K562 (cell line): ENCODE measurements at regions not wholly inside any gene's neighbourhood (a gene's known extent, or its start where the extent isn't known, plus 50 kb on each side); places are given as distances from the start of the nearest gene placed in this dataset.
A peak's percentile ranks its signal among the peaks of the same experiment; 100 is the strongest.

ENCODE experiments used
- CEBPG ChIP-seq, 3 experiments: fragments of 200-800 bp in 1 of 3; sonication (Bioruptor generic) in 1 of 3; sonication (generic) in 1 of 3; formaldehyde crosslinking in 1 of 3; IDR thresholded peaks in 2 of 3; conservative IDR thresholded peaks in 1 of 3; 2 replicates each; pipeline versions ENCODE4 v1.6.1 to v1.8.0; 2016 to 2022; ENCODE audit warnings: missing compliant biosample characterization in 2 of 3, missing genetic modification characterization in 2 of 3, mild to moderate bottlenecking in 1 of 3, missing genetic modification reagents in 1 of 3
- EWSR1 ChIP-seq: fragments of 450-650 bp; IDR thresholded peaks from 2 replicates; pipeline ENCODE4 v1.6.1; 2018; ENCODE audit warnings: borderline replicate concordance, mild to moderate bottlenecking, low read depth, moderate library complexity; ENCODE audit not compliant: partially characterized antibody
- MEF2D ChIP-seq: conservative IDR thresholded peaks from 2 replicates; pipeline ENCODE4 v1.6.1; 2016; ENCODE audit warnings: low read depth, missing genetic modification characterization, missing compliant biosample characterization
- MTA2 ChIP-seq: fragments of 450-650 bp; IDR thresholded peaks from 2 replicates; pipeline ENCODE4 v1.6.1; 2016; ENCODE audit warnings: low read depth
- PTRF ChIP-seq: fragments of 450-650 bp; IDR thresholded peaks from 2 replicates; pipeline ENCODE4 v1.6.1; 2016; ENCODE audit warnings: mild to moderate bottlenecking, missing genetic modification characterization, missing compliant biosample characterization
- ZEB2 ChIP-seq: fragments of 450-650 bp; IDR thresholded peaks from 2 replicates; pipeline ENCODE4 v1.6.1; 2016
- ZNF766 ChIP-seq: fragments of 200-800 bp; sonication (Bioruptor generic); conservative IDR thresholded peaks from 2 replicates; pipeline ENCODE4 v1.6.1; 2016; ENCODE audit warnings: missing genetic modification characterization, missing compliant biosample characterization
- TF ChIP-seq, protein P1 (sequence below), 2 experiments: fragments of 450-650 bp in 1 of 2; sonication (generic) in 1 of 2; formaldehyde crosslinking in 1 of 2; IDR thresholded peaks in 1 of 2; conservative IDR thresholded peaks in 1 of 2; 2 replicates each; pipeline versions ENCODE4 v1.6.1 to v1.8.1; 2016 to 2023; ENCODE audit warnings: mild to moderate bottlenecking in 2 of 2, moderate library complexity in 2 of 2, inconsistent platforms in 1 of 2, missing genetic modification reagents in 1 of 2
- TF ChIP-seq, protein P2 (sequence below), 2 experiments: fragments of 450-650 bp in 1 of 2; IDR thresholded peaks; 2 replicates each; pipeline ENCODE4 v1.6.1; 2011 to 2017; ENCODE audit warnings: low read depth in 2 of 2, antibody characterized with exemption in 1 of 2, borderline replicate concordance in 1 of 2, low read length in 1 of 2, mild to moderate bottlenecking in 1 of 2, mixed read lengths in 1 of 2; ENCODE audit not compliant: control insufficient read depth in 1 of 2
- TF ChIP-seq, protein P3 (sequence below): fragments of 250-450 bp; sonication (Bioruptor Pico); IDR thresholded peaks from 2 replicates; pipeline ENCODE4 v1.5.1; 2021; ENCODE audit warnings: mild to moderate bottlenecking
- TF ChIP-seq, protein P4 (sequence below): fragments of 450-650 bp; formaldehyde crosslinking; IDR thresholded peaks from 2 replicates; pipeline ENCODE4 v1.4.0; 2020; ENCODE audit warnings: mild to moderate bottlenecking, moderate library complexity
- TF ChIP-seq, protein P5 (sequence below): fragments of 450-650 bp; IDR thresholded peaks from 2 replicates; pipeline ENCODE4 v1.6.1; 2016; ENCODE audit warnings: antibody characterized with exemption
- TF ChIP-seq, protein P6 (sequence below): fragments of 250-450 bp; sonication (Bioruptor Pico); IDR thresholded peaks from 2 replicates; pipeline ENCODE4 v1.8.0; 2022; ENCODE audit warnings: moderate library complexity, mild to moderate bottlenecking, inconsistent platforms
- TF ChIP-seq, protein P7 (sequence below): fragments of 450-650 bp; formaldehyde crosslinking; IDR thresholded peaks from 2 replicates; pipeline ENCODE4 v1.4.0; 2022; ENCODE audit warnings: mild to moderate bottlenecking, moderate library complexity

DNA sequence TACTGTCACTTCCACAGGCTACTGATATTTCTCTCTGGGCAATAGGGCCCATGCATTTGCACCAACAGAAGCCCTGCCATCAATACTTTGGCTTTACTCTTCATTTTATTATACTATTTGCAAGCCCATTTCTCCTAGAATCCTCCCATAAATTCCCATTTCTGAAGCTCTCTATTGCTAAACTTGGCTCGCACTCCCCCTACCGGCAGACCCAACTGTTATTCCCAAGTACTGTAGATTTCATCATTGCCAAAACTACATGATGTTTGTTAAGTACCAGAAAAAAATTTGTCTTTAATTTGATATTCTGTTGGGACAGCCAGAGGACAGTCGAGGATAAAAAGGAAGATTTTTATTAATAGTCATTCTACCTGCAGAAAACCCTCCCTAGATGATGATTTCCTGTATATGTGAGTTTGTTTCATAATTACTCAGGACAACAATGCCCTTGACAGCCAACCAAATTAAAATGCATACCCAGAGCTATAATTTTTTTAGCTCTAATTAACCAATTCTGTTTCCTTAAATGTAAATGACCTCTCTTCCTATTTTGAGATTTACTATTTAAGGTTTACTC is 298.6 kb downstream of the REEP3 start (continued):
- TF ChIP-seq, protein P1, sequence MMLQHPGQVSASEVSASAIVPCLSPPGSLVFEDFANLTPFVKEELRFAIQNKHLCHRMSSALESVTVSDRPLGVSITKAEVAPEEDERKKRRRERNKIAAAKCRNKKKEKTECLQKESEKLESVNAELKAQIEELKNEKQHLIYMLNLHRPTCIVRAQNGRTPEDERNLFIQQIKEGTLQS (IDR thresholded peaks at IDR 0.05), result peak; percentile 44; the same call in 1 of the 2 replicates
- TF ChIP-seq, protein P1 (CRISPR knock-in tag; conservative IDR thresholded peaks at IDR 0.05), result no peak
- TF ChIP-seq ZEB2 (no peak), MTA2 (no peak), PTRF (tag) (no peak), ZNF766 (CRISPR knock-in tag) (no peak), CEBPG (CRISPR knock-in tag; IDR thresholded peaks at IDR 0.05) (no peak), CEBPG (tag; conservative IDR thresholded peaks at IDR 0.05 in 1 of 2, IDR thresholded peaks at IDR 0.05 in 1 of 2) (peak; percentile 30 to 62; a peak in 3 of 4 replicates), MEF2D (no peak), EWSR1 (no peak)
- TF ChIP-seq, protein P2, sequence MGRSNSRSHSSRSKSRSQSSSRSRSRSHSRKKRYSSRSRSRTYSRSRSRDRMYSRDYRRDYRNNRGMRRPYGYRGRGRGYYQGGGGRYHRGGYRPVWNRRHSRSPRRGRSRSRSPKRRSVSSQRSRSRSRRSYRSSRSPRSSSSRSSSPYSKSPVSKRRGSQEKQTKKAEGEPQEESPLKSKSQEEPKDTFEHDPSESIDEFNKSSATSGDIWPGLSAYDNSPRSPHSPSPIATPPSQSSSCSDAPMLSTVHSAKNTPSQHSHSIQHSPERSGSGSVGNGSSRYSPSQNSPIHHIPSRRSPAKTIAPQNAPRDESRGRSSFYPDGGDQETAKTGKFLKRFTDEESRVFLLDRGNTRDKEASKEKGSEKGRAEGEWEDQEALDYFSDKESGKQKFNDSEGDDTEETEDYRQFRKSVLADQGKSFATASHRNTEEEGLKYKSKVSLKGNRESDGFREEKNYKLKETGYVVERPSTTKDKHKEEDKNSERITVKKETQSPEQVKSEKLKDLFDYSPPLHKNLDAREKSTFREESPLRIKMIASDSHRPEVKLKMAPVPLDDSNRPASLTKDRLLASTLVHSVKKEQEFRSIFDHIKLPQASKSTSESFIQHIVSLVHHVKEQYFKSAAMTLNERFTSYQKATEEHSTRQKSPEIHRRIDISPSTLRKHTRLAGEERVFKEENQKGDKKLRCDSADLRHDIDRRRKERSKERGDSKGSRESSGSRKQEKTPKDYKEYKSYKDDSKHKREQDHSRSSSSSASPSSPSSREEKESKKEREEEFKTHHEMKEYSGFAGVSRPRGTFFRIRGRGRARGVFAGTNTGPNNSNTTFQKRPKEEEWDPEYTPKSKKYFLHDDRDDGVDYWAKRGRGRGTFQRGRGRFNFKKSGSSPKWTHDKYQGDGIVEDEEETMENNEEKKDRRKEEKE (IDR thresholded peaks at IDR 0.05; ENCODE audit: borderline replicate concordance in 1 of 2, control insufficient read depth in 1 of 2, low read depth in 2 of 2, low read length in 1 of 2), result no peak
- TF ChIP-seq, protein P3, sequence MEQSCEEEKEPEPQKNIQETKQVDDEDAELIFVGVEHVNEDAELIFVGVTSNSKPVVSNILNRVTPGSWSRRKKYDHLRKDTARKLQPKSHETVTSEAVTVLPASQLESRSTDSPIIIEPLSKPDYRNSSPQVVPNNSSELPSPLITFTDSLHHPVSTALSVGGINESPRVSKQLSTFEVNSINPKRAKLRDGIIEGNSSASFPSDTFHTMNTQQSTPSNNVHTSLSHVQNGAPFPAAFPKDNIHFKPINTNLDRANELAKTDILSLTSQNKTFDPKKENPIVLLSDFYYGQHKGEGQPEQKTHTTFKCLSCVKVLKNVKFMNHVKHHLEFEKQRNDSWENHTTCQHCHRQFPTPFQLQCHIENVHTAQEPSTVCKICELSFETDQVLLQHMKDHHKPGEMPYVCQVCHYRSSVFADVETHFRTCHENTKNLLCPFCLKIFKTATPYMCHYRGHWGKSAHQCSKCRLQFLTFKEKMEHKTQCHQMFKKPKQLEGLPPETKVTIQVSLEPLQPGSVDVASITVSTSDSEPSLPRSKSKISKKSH (CRISPR knock-in tag), result no peak
- TF ChIP-seq, protein P4, sequence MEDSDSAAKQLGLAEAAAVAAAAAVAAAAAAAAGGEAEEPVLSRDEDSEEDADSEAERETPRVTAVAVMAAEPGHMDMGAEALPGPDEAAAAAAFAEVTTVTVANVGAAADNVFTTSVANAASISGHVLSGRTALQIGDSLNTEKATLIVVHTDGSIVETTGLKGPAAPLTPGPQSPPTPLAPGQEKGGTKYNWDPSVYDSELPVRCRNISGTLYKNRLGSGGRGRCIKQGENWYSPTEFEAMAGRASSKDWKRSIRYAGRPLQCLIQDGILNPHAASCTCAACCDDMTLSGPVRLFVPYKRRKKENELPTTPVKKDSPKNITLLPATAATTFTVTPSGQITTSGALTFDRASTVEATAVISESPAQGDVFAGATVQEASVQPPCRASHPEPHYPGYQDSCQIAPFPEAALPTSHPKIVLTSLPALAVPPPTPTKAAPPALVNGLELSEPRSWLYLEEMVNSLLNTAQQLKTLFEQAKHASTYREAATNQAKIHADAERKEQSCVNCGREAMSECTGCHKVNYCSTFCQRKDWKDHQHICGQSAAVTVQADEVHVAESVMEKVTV (CRISPR knock-in tag), result 0 out of 2 replicates have a peak, but pooled peaks have one; percentile 16
- TF ChIP-seq, protein P5, sequence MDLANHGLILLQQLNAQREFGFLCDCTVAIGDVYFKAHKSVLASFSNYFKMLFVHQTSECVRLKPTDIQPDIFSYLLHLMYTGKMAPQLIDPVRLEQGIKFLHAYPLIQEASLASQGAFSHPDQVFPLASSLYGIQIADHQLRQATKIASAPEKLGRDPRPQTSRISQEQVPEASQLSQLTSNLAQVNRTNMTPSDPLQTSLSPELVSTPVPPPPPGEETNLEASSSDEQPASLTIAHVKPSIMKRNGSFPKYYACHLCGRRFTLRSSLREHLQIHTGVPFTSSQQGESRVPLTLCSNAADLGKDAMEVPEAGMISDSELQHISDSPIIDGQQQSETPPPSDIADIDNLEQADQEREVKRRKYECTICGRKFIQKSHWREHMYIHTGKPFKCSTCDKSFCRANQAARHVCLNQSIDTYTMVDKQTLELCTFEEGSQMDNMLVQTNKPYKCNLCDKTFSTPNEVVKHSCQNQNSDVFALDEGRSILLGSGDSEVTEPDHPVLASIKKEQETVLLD, result no peak
- TF ChIP-seq, protein P6, sequence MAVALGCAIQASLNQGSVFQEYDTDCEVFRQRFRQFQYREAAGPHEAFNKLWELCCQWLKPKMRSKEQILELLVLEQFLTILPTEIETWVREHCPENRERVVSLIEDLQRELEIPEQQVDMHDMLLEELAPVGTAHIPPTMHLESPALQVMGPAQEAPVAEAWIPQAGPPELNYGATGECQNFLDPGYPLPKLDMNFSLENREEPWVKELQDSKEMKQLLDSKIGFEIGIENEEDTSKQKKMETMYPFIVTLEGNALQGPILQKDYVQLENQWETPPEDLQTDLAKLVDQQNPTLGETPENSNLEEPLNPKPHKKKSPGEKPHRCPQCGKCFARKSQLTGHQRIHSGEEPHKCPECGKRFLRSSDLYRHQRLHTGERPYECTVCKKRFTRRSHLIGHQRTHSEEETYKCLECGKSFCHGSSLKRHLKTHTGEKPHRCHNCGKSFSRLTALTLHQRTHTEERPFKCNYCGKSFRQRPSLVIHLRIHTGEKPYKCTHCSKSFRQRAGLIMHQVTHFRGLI (CRISPR knock-in tag), result no peak
- TF ChIP-seq, protein P7, sequence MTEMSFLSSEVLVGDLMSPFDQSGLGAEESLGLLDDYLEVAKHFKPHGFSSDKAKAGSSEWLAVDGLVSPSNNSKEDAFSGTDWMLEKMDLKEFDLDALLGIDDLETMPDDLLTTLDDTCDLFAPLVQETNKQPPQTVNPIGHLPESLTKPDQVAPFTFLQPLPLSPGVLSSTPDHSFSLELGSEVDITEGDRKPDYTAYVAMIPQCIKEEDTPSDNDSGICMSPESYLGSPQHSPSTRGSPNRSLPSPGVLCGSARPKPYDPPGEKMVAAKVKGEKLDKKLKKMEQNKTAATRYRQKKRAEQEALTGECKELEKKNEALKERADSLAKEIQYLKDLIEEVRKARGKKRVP (CRISPR knock-in tag), result no peak
